HG02938 (cell line): ENCODE measurements at regions not wholly inside any gene's neighbourhood (a gene's known extent, or its start where the extent isn't known, plus 50 kb on each side); places are given as distances from the start of the nearest gene placed in this dataset.
"Not testable (repeated sequence)": the region's sequence is repeated elsewhere in the genome, so short reads cannot be mapped to it uniquely, and the experiment has no call there.

ENCODE experiments used
- ATAC-seq: cut with Tn5 transposase; IDR thresholded peaks from one replicate; pipeline ENCODE4 v1.9.1; 2021; ENCODE audit warnings: mild to moderate bottlenecking, moderate library complexity; ENCODE audit not compliant: unreplicated experiment

- ATAC-seq = no peak
Observed at GRCh38 chr9:115525111-115526058, 407.4 kb upstream of the TNC start.

- no peak for ATAC-seq
Observed at GRCh38 chr9:115531410-115532125, 413.6 kb upstream of the TNC start.

GRCh38 chr9:115533511-115533910, 415.6 kb upstream of the TNC start:
- ATAC-seq = no peak

GRCh38 chr9:115540091-115540490, 422.1 kb upstream of the TNC start:
- ATAC-seq = no peak

GRCh38 chr9:115543511-115543910, 425.6 kb upstream of the TNC start:
- ATAC-seq = no peak

- ATAC-seq = no peak
Observed at GRCh38 chr9:115548609-115549260, 430.8 kb upstream of the TNC start.

GRCh38 chr9:115551396-115551795, 433.4 kb upstream of the TNC start:
- no peak for ATAC-seq

GRCh38 chr9:115553060-115553773, 435.3 kb upstream of the TNC start:
- ATAC-seq = no peak

GRCh38 chr9:115556432-115556831, 438.5 kb upstream of the TNC start:
- ATAC-seq = no peak

- ATAC-seq = no peak
Observed at GRCh38 chr9:115575147-115575546, 457.2 kb upstream of the TNC start.

GRCh38 chr9:115585458-115585857, 467.5 kb upstream of the TNC start:
- ATAC-seq = not testable (repeated sequence)

GRCh38 chr9:115587310-115587709, 469.4 kb upstream of the TNC start:
- no peak for ATAC-seq

- ATAC-seq = no peak
Observed at GRCh38 chr9:115590011-115590410, 472.1 kb upstream of the TNC start.

- ATAC-seq = no peak
Observed at GRCh38 chr9:115591584-115591984, 473.6 kb upstream of the TNC start.

GRCh38 chr9:115593587-115594091, 475.7 kb upstream of the TNC start:
- peak; percentile 58 for ATAC-seq

GRCh38 chr9:115594557-115594956, 476.6 kb upstream of the TNC start:
- ATAC-seq = no peak

GRCh38 chr9:115596021-115596745, 478.2 kb upstream of the TNC start:
- no peak for ATAC-seq

GRCh38 chr9:115596746-115597080, 478.8 kb upstream of the TNC start:
- no peak for ATAC-seq

GRCh38 chr9:115597330-115597895, 479.5 kb upstream of the TNC start:
- ATAC-seq = no peak

- ATAC-seq = no peak
Observed at GRCh38 chr9:115598751-115599150, 480.8 kb upstream of the TNC start.
